Keratinocyte (primary cell): ENCODE measurements at regions not wholly inside any gene's neighbourhood (a gene's known extent, or its start where the extent isn't known, plus 50 kb on each side); places are given as distances from the start of the nearest gene placed in this dataset.

ENCODE experiments used
- DNase-seq: peaks from one replicate; pipeline ENCODE4 v3.0.0-alpha.2; 2011; ENCODE audit warnings: low read depth, missing footprints, low spot score
- FAIRE-seq: peaks from 2 replicates; lab custom pipeline; 2011; peaks lifted over from hg19 to GRCh38; lab: Jason Lieb, UNC
- H2AFZ ChIP-seq: 2 replicates; pipeline ENCODE4 v1.6.0; 2012; ENCODE audit warnings: low read length, control low read depth, inconsistent platforms; ENCODE audit not compliant: control insufficient read depth
- H3K27ac ChIP-seq: 2 replicates; pipeline ENCODE4 v1.5.1; 2011; ENCODE audit warnings: low read length; ENCODE audit not compliant: control insufficient read depth, insufficient read depth
- H3K27me3 ChIP-seq: 3 replicates; pipeline ENCODE4 v1.6.0; 2011; ENCODE audit warnings: low read length; ENCODE audit not compliant: control insufficient read depth, insufficient read depth; ENCODE audit errors: extremely low read depth
- H3K36me3 ChIP-seq, 2 experiments: 2 replicates in 1 of 2; 3 replicates in 1 of 2; pipeline ENCODE4 v1.5.1; 2011; ENCODE audit warnings: low read length in 2 of 2, mild to moderate bottlenecking in 1 of 2; ENCODE audit not compliant: control insufficient read depth in 2 of 2, insufficient read depth in 2 of 2; ENCODE audit errors: extremely low read depth in 1 of 2
- H3K4me1 ChIP-seq: 3 replicates; pipeline ENCODE4 v1.5.1; 2011; ENCODE audit warnings: low read length; ENCODE audit not compliant: control insufficient read depth, insufficient read depth; ENCODE audit errors: extremely low read depth
- H3K4me2 ChIP-seq: 3 replicates; pipeline ENCODE4 v1.6.0; 2011; ENCODE audit warnings: low read depth, low read length; ENCODE audit not compliant: control insufficient read depth, insufficient read depth; ENCODE audit errors: extremely low read depth
- H3K4me3 ChIP-seq, 3 experiments: fragments of 200-600 bp in 1 of 3; sonication (generic) in 1 of 3; 2 replicates in 2 of 3; 3 replicates in 1 of 3; pipeline ENCODE4 v1.5.1; 2011 to 2016; ENCODE audit warnings: low read length in 3 of 3, mild to moderate bottlenecking in 3 of 3, control low read depth in 2 of 3, inconsistent platforms in 1 of 3, low read depth in 1 of 3, mixed read lengths in 1 of 3, mixed run types in 1 of 3, moderate library complexity in 1 of 3; ENCODE audit not compliant: control insufficient read depth in 2 of 3, insufficient read depth in 2 of 3; ENCODE audit errors: extremely low read depth in 1 of 3
- H3K79me2 ChIP-seq: 2 replicates; pipeline ENCODE4 v1.6.0; 2012; ENCODE audit warnings: low read length; ENCODE audit not compliant: control insufficient read depth, insufficient read depth
- H3K9ac ChIP-seq: 3 replicates; pipeline ENCODE4 v1.6.0; 2011; ENCODE audit warnings: low read length; ENCODE audit not compliant: control insufficient read depth, insufficient read depth; ENCODE audit errors: extremely low read depth
- H3K9me1 ChIP-seq: 3 replicates; pipeline ENCODE4 v1.6.0; 2011; ENCODE audit warnings: low read length; ENCODE audit not compliant: control insufficient read depth, insufficient read depth; ENCODE audit errors: extremely low read depth
- H3K9me3 ChIP-seq: 2 replicates; pipeline ENCODE4 v1.5.1; 2012; ENCODE audit warnings: low read depth, low read length; ENCODE audit not compliant: control insufficient read depth
- H4K20me1 ChIP-seq: 3 replicates; pipeline ENCODE4 v1.6.0; 2011; ENCODE audit warnings: low read length; ENCODE audit not compliant: control insufficient read depth, insufficient read depth; ENCODE audit errors: extremely low read depth
- CTCF ChIP-seq, 3 experiments: IDR thresholded peaks in 1 of 3; conservative IDR thresholded peaks in 1 of 3; optimal IDR thresholded peaks in 1 of 3; 2 replicates in 2 of 3; 3 replicates in 1 of 3; pipeline versions ENCODE3 to v1.5.1; 2011; ENCODE audit warnings: low read length in 3 of 3, mild to moderate bottlenecking in 3 of 3, moderate library complexity in 2 of 3, control low read depth in 1 of 3, inconsistent platforms in 1 of 3; ENCODE audit not compliant: insufficient read depth in 2 of 3; ENCODE audit errors: extremely low read depth in 1 of 3
- EZH2 ChIP-seq: IDR thresholded peaks from one replicate; pipeline ENCODE4 v1.6.1; 2012; ENCODE audit warnings: inconsistent platforms, mild to moderate bottlenecking, low read length, moderate library complexity
- dilution Hi-C: fragments of 300-500 bp; cut with MboI; formaldehyde crosslinking; loops from one replicate; pipeline ENCODE4 v1.7.0; 2020; ENCODE audit warnings: low sequenced_read_pairs; ENCODE audit not compliant: extremely low pct_ligation_motif_present

- H3K9me1 ChIP-seq, result no peaks in the 10 kb centered on the region
- FAIRE-seq (no peak), DNase-seq (no peak)
- H3K27me3 ChIP-seq, result no peaks in the 10 kb centered on the region
- H3K79me2 ChIP-seq, result no peaks in the 10 kb centered on the region
- H3K4me3 ChIP-seq, result no peak overlapping the region
- dilution Hi-C loops, result no loop called here
- no peak overlapping the region for H3K4me2 ChIP-seq
- no peak overlapping the region for H3K9ac ChIP-seq
- no peaks in the 10 kb centered on the region for H4K20me1 ChIP-seq
- H3K4me1 ChIP-seq, result no peaks in the 10 kb centered on the region
- H3K36me3 ChIP-seq, result no peaks in the 10 kb centered on the region
- H3K27ac ChIP-seq, result no peak overlapping the region
- TF ChIP-seq CTCF (optimal IDR thresholded peaks at IDR 0.05 in 1 of 3, IDR thresholded peaks at IDR 0.05 in 1 of 3, conservative IDR thresholded peaks at IDR 0.05 in 1 of 3; ENCODE audit: extremely low read depth in 1 of 3, insufficient read depth in 2 of 3, low read length in 3 of 3) (no peak), EZH2 (no peak)
- H3K9me3 ChIP-seq, result no peaks in the 10 kb centered on the region
- no peak overlapping the region for H2AFZ ChIP-seq
Measured at GRCh38 chr2:66995636-66996035, 401.5 kb upstream of the ETAA1 start.

- no peak for TF ChIP-seq EZH2
- TF ChIP-seq CTCF (optimal IDR thresholded peaks at IDR 0.05 in 1 of 3, IDR thresholded peaks at IDR 0.05 in 1 of 3, conservative IDR thresholded peaks at IDR 0.05 in 1 of 3; ENCODE audit: extremely low read depth in 1 of 3, insufficient read depth in 2 of 3, low read length in 3 of 3), result peak in 2 of 3 experiments; percentile 20 to 40
- Histone ChIP-seq H3K9ac (no peak overlapping the region), H3K27ac (no peak overlapping the region), H3K9me3 (no peaks in the 10 kb centered on the region), H4K20me1 (no peaks in the 10 kb centered on the region), H3K9me1 (no peaks in the 10 kb centered on the region), H3K36me3 (no peaks in the 10 kb centered on the region), H3K79me2 (no peaks in the 10 kb centered on the region), H2AFZ (no peak overlapping the region), H3K4me1 (no peaks in the 10 kb centered on the region), H3K4me3 (no peak overlapping the region), H3K27me3 (no peaks in the 10 kb centered on the region), H3K4me2 (no peak overlapping the region)
- dilution Hi-C loops, result no loop called here
- peak; percentile 64 for FAIRE-seq
- DNase-seq, result no peak
Measured at GRCh38 chr2:67002618-67003371, 394.3 kb upstream of the ETAA1 start.
